ENCODE measurements at regions not wholly inside any gene's neighbourhood (a gene's known extent, or its start where the extent isn't known, plus 50 kb on each side); places are given as distances from the start of the nearest gene placed in this dataset.

DNA sequence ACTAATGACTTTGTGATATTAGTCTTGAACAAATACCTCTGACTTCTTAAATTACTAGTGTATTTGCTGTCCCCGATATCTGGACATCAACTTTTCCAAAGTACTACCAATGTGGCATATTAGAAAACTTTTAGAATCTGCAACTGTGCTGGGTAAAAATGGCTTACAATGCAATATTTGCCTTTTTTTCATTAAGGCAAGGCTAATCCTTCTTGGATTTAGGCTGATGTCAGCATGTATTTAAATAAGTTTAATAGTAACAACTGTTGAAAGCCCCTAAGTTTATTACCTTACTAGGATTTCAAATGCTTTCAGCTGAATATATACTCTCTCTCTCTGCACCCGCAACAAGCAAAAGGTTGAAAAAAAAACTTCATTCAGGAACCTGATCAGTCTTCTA is 1232.3 kb downstream of the REEP3 start:
- H4K8ac ChIP-seq (ENCODE audit: low read depth, low read length), result no peak overlapping the region
- no peak overlapping the region for H3K4ac ChIP-seq (ENCODE audit: low read depth, low read length)
- H3K23ac ChIP-seq (ENCODE audit: low read length), result no peak overlapping the region
- no peak overlapping the region for H2BK5ac ChIP-seq (ENCODE audit: low read length)
- no peak overlapping the region for H3K27ac ChIP-seq (ENCODE audit: low read depth, low read length)
- no peaks in the 10 kb centered on the region for H3K79me2 ChIP-seq (ENCODE audit: control insufficient read depth, insufficient read depth, low read length)
- no peak overlapping the region for H2BK15ac ChIP-seq (replicated peaks; ENCODE audit: low read depth)
- no peak overlapping the region for H4K5ac ChIP-seq (ENCODE audit: low read length)
- H3K79me1 ChIP-seq (ENCODE audit: low read length), result no peaks in the 10 kb centered on the region
- no peak overlapping the region for H3K9ac ChIP-seq (ENCODE audit: low read length)
- H3K27me3 ChIP-seq (ENCODE audit: insufficient read depth, low read length, poor library complexity), result no peaks in the 10 kb centered on the region
- WGBS (ENCODE audit: extremely low coverage, insufficient coverage, low lambda C conversion rate), result no CpG with 5 or more reads among the region's 2 CpGs
- DNase-seq, result no peak
- H2BK120ac ChIP-seq (ENCODE audit: low read depth, low read length), result no peak overlapping the region
- no peak overlapping the region for H3K4me2 ChIP-seq (ENCODE audit: low read length)
- no peak overlapping the region for H3K4me3 ChIP-seq (ENCODE audit: low read length)
- H3K56ac ChIP-seq (ENCODE audit: low read length), result no peak overlapping the region
- H3K4me1 ChIP-seq (ENCODE audit: control insufficient read depth, low read depth, low read length), result no peaks in the 10 kb centered on the region
- no peaks in the 10 kb centered on the region for H3K36me3 ChIP-seq (ENCODE audit: control insufficient read depth, insufficient read depth, low read length)
- H2AK5ac ChIP-seq (ENCODE audit: low read length), result no peak overlapping the region
- no peak overlapping the region for H3K18ac ChIP-seq (ENCODE audit: low read length)

- no peak overlapping the region for H3K9ac ChIP-seq (ENCODE audit: low read length)
- no peak for DNase-seq
- H4K5ac ChIP-seq (ENCODE audit: low read length), result no peak overlapping the region
- no peak overlapping the region for H2BK120ac ChIP-seq (ENCODE audit: low read depth, low read length)
- no peak overlapping the region for H3K27ac ChIP-seq (ENCODE audit: low read depth, low read length)
- no peak overlapping the region for H2BK15ac ChIP-seq (replicated peaks; ENCODE audit: low read depth)
- H3K56ac ChIP-seq (ENCODE audit: low read length), result no peak overlapping the region
- H3K79me1 ChIP-seq (ENCODE audit: low read length), result no peaks in the 10 kb centered on the region
- no peak overlapping the region for H3K4ac ChIP-seq (ENCODE audit: low read depth, low read length)
- no peak overlapping the region for H3K18ac ChIP-seq (ENCODE audit: low read length)
- WGBS (ENCODE audit: extremely low coverage, insufficient coverage, low lambda C conversion rate), result no CpG with 5 or more reads among the region's 4 CpGs
- H3K79me2 ChIP-seq (ENCODE audit: control insufficient read depth, insufficient read depth, low read length), result no peaks in the 10 kb centered on the region
- H3K36me3 ChIP-seq (ENCODE audit: control insufficient read depth, insufficient read depth, low read length), result no peaks in the 10 kb centered on the region
- no peak overlapping the region for H3K4me2 ChIP-seq (ENCODE audit: low read length)
- no peaks in the 10 kb centered on the region for H3K27me3 ChIP-seq (ENCODE audit: insufficient read depth, low read length, poor library complexity)
- no peak overlapping the region for H2AK5ac ChIP-seq (ENCODE audit: low read length)
- H3K4me3 ChIP-seq (ENCODE audit: low read length), result no peak overlapping the region
- H3K23ac ChIP-seq (ENCODE audit: low read length), result no peak overlapping the region
- H2BK5ac ChIP-seq (ENCODE audit: low read length), result no peak overlapping the region
- H3K4me1 ChIP-seq (ENCODE audit: control insufficient read depth, low read depth, low read length), result no peaks in the 10 kb centered on the region
- H4K8ac ChIP-seq (ENCODE audit: low read depth, low read length), result no peak overlapping the region
These were observed 1239.2 kb downstream of the REEP3 start for GRCh38 chr10:64760371-64760770.

- Histone ChIP-seq H3K56ac (ENCODE audit: low read length) (no peak overlapping the region), H2AK5ac (ENCODE audit: low read length) (no peak overlapping the region), H3K18ac (ENCODE audit: low read length) (no peak overlapping the region), H2BK5ac (ENCODE audit: low read length) (no peak overlapping the region), H3K4me2 (ENCODE audit: low read length) (no peak overlapping the region), H4K5ac (ENCODE audit: low read length) (no peak overlapping the region), H3K4ac (ENCODE audit: low read depth, low read length) (no peak overlapping the region), H3K27ac (ENCODE audit: low read depth, low read length) (no peak overlapping the region), H4K8ac (ENCODE audit: low read depth, low read length) (no peak overlapping the region), H3K4me3 (ENCODE audit: low read length) (no peak overlapping the region), H3K4me1 (ENCODE audit: control insufficient read depth, low read depth, low read length) (no peaks in the 10 kb centered on the region), H2BK15ac (replicated peaks; ENCODE audit: low read depth) (no peak overlapping the region), H2BK120ac (ENCODE audit: low read depth, low read length) (no peak overlapping the region), H3K9ac (ENCODE audit: low read length) (no peak overlapping the region), H3K36me3 (ENCODE audit: control insufficient read depth, insufficient read depth, low read length) (no peaks in the 10 kb centered on the region), H3K23ac (ENCODE audit: low read length) (no peak overlapping the region), H3K79me2 (ENCODE audit: control insufficient read depth, insufficient read depth, low read length) (no peaks in the 10 kb centered on the region), H3K79me1 (ENCODE audit: low read length) (no peaks in the 10 kb centered on the region), H3K27me3 (ENCODE audit: insufficient read depth, low read length, poor library complexity) (no peaks in the 10 kb centered on the region)
- DNase-seq, result no peak
- no CpG with 5 or more reads among the region's 4 CpGs for WGBS (ENCODE audit: extremely low coverage, insufficient coverage, low lambda C conversion rate)
These were observed 1241.7 kb downstream of the REEP3 start for GRCh38 chr10:64762861-64763260.

DNA sequence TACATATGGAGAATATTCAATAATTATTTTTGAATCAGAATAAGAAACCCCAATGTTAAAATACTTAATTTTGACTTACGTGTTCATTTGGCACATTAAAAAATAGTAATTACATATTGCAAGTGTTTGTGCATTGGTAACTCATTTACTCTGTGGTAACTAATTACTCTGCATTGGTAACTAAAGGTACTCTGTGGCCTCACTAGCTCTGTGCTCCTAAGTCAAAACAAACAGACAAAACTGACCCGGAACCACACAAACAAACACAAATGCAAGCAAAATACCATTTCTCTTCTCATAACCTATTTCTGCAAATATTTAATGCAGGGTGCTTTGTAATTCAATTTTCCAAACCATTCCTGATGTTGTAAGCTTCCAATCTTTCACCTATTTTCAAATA is 1244.3 kb downstream of the REEP3 start:
- Histone ChIP-seq H2BK15ac (replicated peaks; ENCODE audit: low read depth) (no peak overlapping the region), H3K9ac (ENCODE audit: low read length) (no peak overlapping the region), H3K36me3 (ENCODE audit: control insufficient read depth, insufficient read depth, low read length) (no peaks in the 10 kb centered on the region), H3K4ac (ENCODE audit: low read depth, low read length) (no peak overlapping the region), H4K8ac (ENCODE audit: low read depth, low read length) (no peak overlapping the region), H3K4me3 (ENCODE audit: low read length) (no peak overlapping the region), H3K4me2 (ENCODE audit: low read length) (no peak overlapping the region), H3K4me1 (ENCODE audit: control insufficient read depth, low read depth, low read length) (no peaks in the 10 kb centered on the region), H3K23ac (ENCODE audit: low read length) (no peak overlapping the region), H3K79me2 (ENCODE audit: control insufficient read depth, insufficient read depth, low read length) (no peaks in the 10 kb centered on the region), H3K79me1 (ENCODE audit: low read length) (no peaks in the 10 kb centered on the region), H3K18ac (ENCODE audit: low read length) (no peak overlapping the region), H4K5ac (ENCODE audit: low read length) (no peak overlapping the region), H2AK5ac (ENCODE audit: low read length) (no peak overlapping the region), H3K27ac (ENCODE audit: low read depth, low read length) (no peak overlapping the region), H3K56ac (ENCODE audit: low read length) (no peak overlapping the region), H2BK5ac (ENCODE audit: low read length) (no peak overlapping the region), H2BK120ac (ENCODE audit: low read depth, low read length) (no peak overlapping the region), H3K27me3 (ENCODE audit: insufficient read depth, low read length, poor library complexity) (no peaks in the 10 kb centered on the region)
- WGBS (ENCODE audit: extremely low coverage, insufficient coverage, low lambda C conversion rate), result no CpG with 5 or more reads among the region's 2 CpGs
- DNase-seq, result no peak

- H3K9ac ChIP-seq (ENCODE audit: low read length), result no peak overlapping the region
- H3K36me3 ChIP-seq (ENCODE audit: control insufficient read depth, insufficient read depth, low read length), result no peaks in the 10 kb centered on the region
- H3K4me1 ChIP-seq (ENCODE audit: control insufficient read depth, low read depth, low read length), result no peaks in the 10 kb centered on the region
- no peak for DNase-seq
- no peak overlapping the region for H3K23ac ChIP-seq (ENCODE audit: low read length)
- H3K4me2 ChIP-seq (ENCODE audit: low read length), result no peak overlapping the region
- H3K27me3 ChIP-seq (ENCODE audit: insufficient read depth, low read length, poor library complexity), result no peaks in the 10 kb centered on the region
- no peak overlapping the region for H3K4ac ChIP-seq (ENCODE audit: low read depth, low read length)
- H3K18ac ChIP-seq (ENCODE audit: low read length), result no peak overlapping the region
- H3K79me2 ChIP-seq (ENCODE audit: control insufficient read depth, insufficient read depth, low read length), result no peaks in the 10 kb centered on the region
- no peak overlapping the region for H3K56ac ChIP-seq (ENCODE audit: low read length)
- no peak overlapping the region for H2BK120ac ChIP-seq (ENCODE audit: low read depth, low read length)
- no peak overlapping the region for H4K8ac ChIP-seq (ENCODE audit: low read depth, low read length)
- no peak overlapping the region for H3K27ac ChIP-seq (ENCODE audit: low read depth, low read length)
- no peak overlapping the region for H2AK5ac ChIP-seq (ENCODE audit: low read length)
- H2BK15ac ChIP-seq (replicated peaks; ENCODE audit: low read depth), result no peak overlapping the region
- no CpG with 5 or more reads among the region's 4 CpGs for WGBS (ENCODE audit: extremely low coverage, insufficient coverage, low lambda C conversion rate)
- no peak overlapping the region for H3K4me3 ChIP-seq (ENCODE audit: low read length)
- no peak overlapping the region for H2BK5ac ChIP-seq (ENCODE audit: low read length)
- no peak overlapping the region for H4K5ac ChIP-seq (ENCODE audit: low read length)
- H3K79me1 ChIP-seq (ENCODE audit: low read length), result no peaks in the 10 kb centered on the region
These were observed 1250.3 kb downstream of the REEP3 start for GRCh38 chr10:64771253-64772050.

DNA sequence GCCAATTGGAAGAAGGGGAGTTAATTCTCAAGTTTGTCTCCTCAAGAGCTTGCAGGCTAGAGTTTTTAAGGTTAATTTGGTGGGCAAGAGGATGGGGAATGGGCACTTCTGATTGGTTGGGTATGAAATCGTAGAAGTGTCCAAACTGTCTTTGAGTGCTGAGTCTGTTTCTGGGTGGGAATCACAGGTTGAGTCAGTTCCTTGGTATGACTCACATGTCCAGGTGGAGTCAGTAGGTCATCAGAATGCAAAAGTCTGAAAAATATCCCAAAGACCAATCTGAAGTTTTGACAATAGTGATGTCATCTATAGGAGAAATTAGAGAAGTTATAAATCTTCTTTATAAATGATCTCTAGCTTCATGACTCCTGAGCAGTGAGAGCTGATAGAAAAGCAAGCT is 1252.2 kb downstream of the REEP3 start:
- Histone ChIP-seq H3K27ac (ENCODE audit: low read depth, low read length) (no peak overlapping the region), H4K8ac (ENCODE audit: low read depth, low read length) (no peak overlapping the region), H3K18ac (ENCODE audit: low read length) (no peak overlapping the region), H3K56ac (ENCODE audit: low read length) (no peak overlapping the region), H2BK120ac (ENCODE audit: low read depth, low read length) (no peak overlapping the region), H3K79me1 (ENCODE audit: low read length) (no peaks in the 10 kb centered on the region), H3K9ac (ENCODE audit: low read length) (no peak overlapping the region), H3K4me1 (ENCODE audit: control insufficient read depth, low read depth, low read length) (no peaks in the 10 kb centered on the region), H3K27me3 (ENCODE audit: insufficient read depth, low read length, poor library complexity) (no peaks in the 10 kb centered on the region), H2AK5ac (ENCODE audit: low read length) (no peak overlapping the region), H3K4ac (ENCODE audit: low read depth, low read length) (no peak overlapping the region), H3K23ac (ENCODE audit: low read length) (no peak overlapping the region), H3K36me3 (ENCODE audit: control insufficient read depth, insufficient read depth, low read length) (no peaks in the 10 kb centered on the region), H3K79me2 (ENCODE audit: control insufficient read depth, insufficient read depth, low read length) (no peaks in the 10 kb centered on the region), H3K4me2 (ENCODE audit: low read length) (no peak overlapping the region), H4K5ac (ENCODE audit: low read length) (no peak overlapping the region), H2BK15ac (replicated peaks; ENCODE audit: low read depth) (no peak overlapping the region), H3K4me3 (ENCODE audit: low read length) (no peak overlapping the region), H2BK5ac (ENCODE audit: low read length) (no peak overlapping the region)
- no peak for DNase-seq
- WGBS (ENCODE audit: extremely low coverage, insufficient coverage, low lambda C conversion rate), result no CpG with 5 or more reads among the region's 1 CpG

Measured in mesendoderm (in vitro differentiated cells).